Thoracic aorta (tissue), 2 donors: ENCODE measurements at regions not wholly inside any gene's neighbourhood (a gene's known extent, or its start where the extent isn't known, plus 50 kb on each side); places are given as distances from the start of the nearest gene placed in this dataset.

ENCODE experiments used
- ATAC-seq: fragments of 150-250 bp; one replicate; pipeline ENCODE4 v1.8.0; 2017; ENCODE audit warnings: low read depth; ENCODE audit not compliant: insufficient number of reproducible peaks, low FRiP score
- DNase-seq: peaks from one replicate; pipeline ENCODE4 v3.0.0-alpha.2; 2020; ENCODE audit warnings: low spot score
- H3K27ac ChIP-seq, 2 donors: fragments of 200-600 bp; sonication (generic); 1 replicate in 1 of 2; 2 replicates in 1 of 2; pipeline ENCODE4 v1.5.1; 2016; ENCODE audit warnings: mild to moderate bottlenecking in 2 of 2, moderate library complexity in 2 of 2
- H3K27me3 ChIP-seq: fragments of 200-600 bp; sonication (generic); replicated peaks from 2 replicates; pipeline ENCODE4 v1.6.0; 2016; ENCODE audit warnings: mild to moderate bottlenecking; ENCODE audit not compliant: insufficient read depth
- H3K36me3 ChIP-seq: fragments of 200-600 bp; sonication (generic); one replicate; pipeline ENCODE4 v1.5.1; 2016
- H3K4me1 ChIP-seq, 2 donors: fragments of 200-600 bp; sonication (generic); 1 replicate in 1 of 2; 2 replicates in 1 of 2; pipeline versions ENCODE4 v1.5.1 to v1.6.0; 2016; ENCODE audit warnings: low read depth in 2 of 2, mild to moderate bottlenecking in 1 of 2; ENCODE audit not compliant: control insufficient read depth in 1 of 2
- H3K4me3 ChIP-seq: fragments of 200-600 bp; sonication (generic); 2 replicates; pipeline ENCODE4 v1.5.1; 2016; ENCODE audit warnings: mild to moderate bottlenecking
- H3K9me3 ChIP-seq: fragments of 200-600 bp; sonication (generic); 2 replicates; pipeline ENCODE4 v1.5.1; 2016
- TF ChIP-seq, protein P1 (sequence below): fragments of 200-600 bp; sonication (generic); IDR thresholded peaks from one replicate; pipeline ENCODE4 v1.5.1; 2019; ENCODE audit warnings: antibody characterized with exemption

DNA sequence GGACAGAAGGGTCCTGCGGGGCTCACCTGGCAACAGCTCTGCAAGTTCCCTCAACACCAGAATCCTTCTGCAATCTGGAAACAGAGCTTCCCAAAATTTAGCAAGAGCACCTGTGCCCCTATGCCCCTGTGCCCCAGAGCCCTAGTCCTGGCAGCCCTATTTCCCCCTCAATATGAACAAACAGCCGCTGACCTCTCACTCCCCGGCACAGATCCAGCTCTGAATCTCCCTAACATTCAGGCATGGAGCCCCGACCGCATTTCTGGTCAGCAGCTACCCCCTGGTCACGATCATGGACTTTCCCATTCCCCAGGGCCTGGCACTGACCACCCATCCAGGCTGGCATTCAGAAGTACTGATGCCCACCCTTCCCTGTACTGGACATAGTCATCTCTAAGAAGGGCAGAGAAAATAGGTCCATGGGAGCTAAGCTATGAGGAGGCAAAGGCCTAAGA lies 110.8 kb upstream of the SMURF2 start:
- Histone ChIP-seq H3K4me3 (no peak overlapping the region), H3K36me3 (no peaks in the 10 kb centered on the region), H3K27ac (no peak overlapping the region), H3K9me3 (no peaks in the 10 kb centered on the region), H3K4me1 (peaks cover 9 to 14% of the 10 kb centered on the region in 2 donors), H3K27me3 (no peaks in the 10 kb centered on the region)
- ATAC-seq: no peak
- TF ChIP-seq, protein P1, sequence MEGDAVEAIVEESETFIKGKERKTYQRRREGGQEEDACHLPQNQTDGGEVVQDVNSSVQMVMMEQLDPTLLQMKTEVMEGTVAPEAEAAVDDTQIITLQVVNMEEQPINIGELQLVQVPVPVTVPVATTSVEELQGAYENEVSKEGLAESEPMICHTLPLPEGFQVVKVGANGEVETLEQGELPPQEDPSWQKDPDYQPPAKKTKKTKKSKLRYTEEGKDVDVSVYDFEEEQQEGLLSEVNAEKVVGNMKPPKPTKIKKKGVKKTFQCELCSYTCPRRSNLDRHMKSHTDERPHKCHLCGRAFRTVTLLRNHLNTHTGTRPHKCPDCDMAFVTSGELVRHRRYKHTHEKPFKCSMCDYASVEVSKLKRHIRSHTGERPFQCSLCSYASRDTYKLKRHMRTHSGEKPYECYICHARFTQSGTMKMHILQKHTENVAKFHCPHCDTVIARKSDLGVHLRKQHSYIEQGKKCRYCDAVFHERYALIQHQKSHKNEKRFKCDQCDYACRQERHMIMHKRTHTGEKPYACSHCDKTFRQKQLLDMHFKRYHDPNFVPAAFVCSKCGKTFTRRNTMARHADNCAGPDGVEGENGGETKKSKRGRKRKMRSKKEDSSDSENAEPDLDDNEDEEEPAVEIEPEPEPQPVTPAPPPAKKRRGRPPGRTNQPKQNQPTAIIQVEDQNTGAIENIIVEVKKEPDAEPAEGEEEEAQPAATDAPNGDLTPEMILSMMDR: no peak
- DNase-seq: no peak

DNA sequence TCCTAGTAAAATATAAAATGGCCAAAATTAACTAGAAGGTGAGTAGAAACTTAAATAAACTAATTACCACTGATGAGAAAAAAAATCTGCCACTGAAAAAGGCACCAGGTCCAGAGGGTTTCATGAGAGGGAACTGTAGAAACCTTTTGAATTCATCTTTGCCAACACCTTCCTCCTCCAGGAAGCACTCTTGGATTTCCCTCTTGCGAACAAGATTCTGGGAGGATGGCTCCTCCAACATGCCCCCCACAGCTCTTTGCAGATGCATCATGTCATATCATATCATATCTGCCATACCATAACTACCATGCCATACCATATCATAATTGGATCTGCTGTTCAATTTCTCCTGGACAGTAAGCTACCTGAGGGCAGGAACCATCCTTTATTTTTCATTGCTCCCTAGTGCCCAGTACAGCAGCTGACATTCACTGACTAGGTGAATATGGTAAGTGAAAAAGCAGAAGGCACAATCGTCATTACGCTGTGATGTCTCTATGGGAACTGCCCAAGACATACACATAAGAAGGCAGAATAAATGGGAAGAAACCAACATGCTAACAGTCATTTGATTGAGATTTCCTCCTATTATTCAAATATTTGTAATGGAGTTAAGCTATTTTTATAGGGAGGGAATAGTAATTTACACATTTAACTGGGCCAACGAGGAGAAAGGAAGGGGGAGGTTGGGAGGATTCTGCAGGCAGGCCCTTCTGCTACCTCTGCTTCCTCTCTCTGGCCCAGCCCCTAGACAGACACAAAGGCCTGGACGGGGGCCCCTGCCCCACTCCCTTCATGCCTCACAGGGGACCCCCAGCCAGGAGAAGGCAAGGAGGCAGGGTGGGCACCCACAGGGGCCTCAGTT lies 110.1 kb upstream of the SMURF2 start:
- H3K4me3 ChIP-seq: no peak overlapping the region
- H3K9me3 ChIP-seq: no peaks in the 10 kb centered on the region
- H3K27me3 ChIP-seq: no peaks in the 10 kb centered on the region
- TF ChIP-seq, protein P1: no peak
- DNase-seq: no peak
- peaks cover 2 to 7% of the 10 kb centered on the region in 2 donors for H3K4me1 ChIP-seq
- no peaks in the 10 kb centered on the region for H3K36me3 ChIP-seq
- H3K27ac ChIP-seq: no peak overlapping the region
- no peak for ATAC-seq

DNA sequence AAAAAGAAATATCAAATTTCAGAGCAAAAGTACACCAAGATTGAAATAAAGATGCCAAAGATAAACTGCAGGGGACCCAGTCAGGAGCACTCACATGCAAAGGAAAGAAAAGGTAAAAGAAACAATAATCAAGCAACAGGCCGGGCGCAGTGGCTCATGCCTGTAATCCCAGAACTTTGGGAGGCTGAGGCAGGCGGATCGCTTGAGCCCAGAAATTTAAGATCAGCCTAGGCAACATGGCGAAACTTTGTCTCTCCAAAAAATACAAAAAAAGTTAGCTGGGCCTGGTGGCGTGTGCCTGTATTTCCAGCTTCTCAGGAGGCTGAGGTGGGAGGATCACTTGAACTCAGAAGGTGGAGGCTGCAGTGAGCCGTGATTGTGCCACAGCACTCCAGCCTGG lies 107.6 kb upstream of the SMURF2 start:
- H3K36me3 ChIP-seq: peaks cover 2% of the 10 kb centered on the region
- no peaks in the 10 kb centered on the region for H3K9me3 ChIP-seq
- TF ChIP-seq, protein P1: no peak
- H3K27ac ChIP-seq: no peak overlapping the region
- H3K27me3 ChIP-seq: no peaks in the 10 kb centered on the region
- no peaks in the 10 kb centered on the region for H3K4me1 ChIP-seq
- ATAC-seq (no peak), DNase-seq (no peak)
- no peak overlapping the region for H3K4me3 ChIP-seq

DNA sequence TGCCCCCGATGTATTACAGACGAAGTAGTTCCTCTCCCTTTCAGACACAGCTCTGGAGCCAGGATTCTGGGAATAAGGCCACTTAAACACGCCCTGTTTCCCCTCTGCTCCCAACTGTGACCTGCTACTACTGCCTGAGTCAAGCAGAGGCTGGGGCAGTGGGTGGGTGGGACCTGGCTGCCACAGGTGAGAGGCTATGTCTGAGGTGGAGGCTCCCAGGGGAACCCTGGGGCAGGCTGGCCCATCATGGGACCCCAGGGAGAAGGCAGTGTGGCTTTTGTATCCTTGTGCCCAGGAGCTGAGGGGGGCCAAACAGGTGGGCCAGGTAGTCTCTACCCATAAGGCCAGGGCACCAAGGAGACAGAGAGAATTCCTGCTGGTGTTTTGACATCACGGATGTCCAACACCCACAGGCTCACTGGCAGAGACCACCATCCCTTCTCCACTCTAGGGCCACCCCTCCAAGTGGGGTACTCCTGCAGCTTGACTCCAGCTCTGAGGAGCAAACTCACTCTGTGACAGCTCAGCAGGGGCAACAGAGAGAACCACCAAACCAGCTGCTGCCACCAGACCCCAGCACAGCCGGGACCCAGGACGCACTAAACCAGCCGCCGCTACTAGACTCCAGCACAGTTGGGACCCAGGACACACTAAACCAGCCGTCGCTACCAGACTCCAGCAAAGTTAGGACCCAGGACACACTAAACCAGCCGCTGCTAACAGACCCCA lies 105.3 kb upstream of the SMURF2 start:
- Histone ChIP-seq H3K4me1 (no peaks in the 10 kb centered on the region), H3K27ac (no peak overlapping the region), H3K36me3 (peaks cover 2% of the 10 kb centered on the region), H3K27me3 (no peaks in the 10 kb centered on the region), H3K9me3 (no peaks in the 10 kb centered on the region), H3K4me3 (no peak overlapping the region)
- ATAC-seq (no peak), DNase-seq (no peak)
- TF ChIP-seq, protein P1: no peak

DNA sequence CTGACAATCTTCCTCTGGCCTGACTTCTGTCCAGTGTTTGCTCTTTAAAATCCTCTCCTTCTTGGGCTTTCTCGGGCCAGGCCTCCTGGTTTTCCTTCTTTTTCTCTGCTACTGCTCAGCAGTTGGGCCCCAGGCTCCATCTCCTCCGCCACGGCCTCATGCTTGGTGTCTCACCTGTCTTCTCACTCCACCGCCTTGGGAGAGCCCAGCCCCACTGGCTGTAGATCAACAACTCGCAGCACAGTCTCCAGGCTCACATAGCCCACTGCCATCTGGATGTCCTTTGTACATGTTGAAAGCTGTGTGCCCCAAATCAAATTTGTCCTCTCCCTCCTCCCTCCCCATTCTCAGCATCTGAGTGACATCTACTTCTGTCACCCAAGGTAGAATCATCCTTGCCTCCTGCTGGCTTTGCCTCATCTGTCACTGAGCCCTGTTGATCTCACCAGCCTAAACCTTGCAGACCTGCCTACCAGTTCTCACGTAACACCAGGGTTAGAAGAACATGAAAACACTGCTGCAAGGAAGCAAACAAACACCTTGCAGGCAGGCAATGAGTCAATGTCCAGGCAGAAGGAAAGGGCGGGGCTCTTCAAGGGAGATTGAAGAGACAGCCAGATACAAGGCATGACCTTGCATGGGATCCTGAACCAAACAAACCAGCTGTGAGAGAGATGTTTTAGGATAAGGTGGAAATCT lies 103.2 kb upstream of the SMURF2 start:
- H3K9me3 ChIP-seq: no peaks in the 10 kb centered on the region
- H3K36me3 ChIP-seq: peaks cover 2% of the 10 kb centered on the region
- H3K4me1 ChIP-seq: no peaks in the 10 kb centered on the region
- TF ChIP-seq, protein P1: no peak
- ATAC-seq: no peak
- DNase-seq: no peak
- no peaks in the 10 kb centered on the region for H3K27me3 ChIP-seq
- H3K4me3 ChIP-seq: no peak overlapping the region
- H3K27ac ChIP-seq: no peak overlapping the region
